ENCODE measurements at regions not wholly inside any gene's neighbourhood (a gene's known extent, or its start where the extent isn't known, plus 50 kb on each side); places are given as distances from the start of the nearest gene placed in this dataset.
"Not testable (repeated sequence)": the region's sequence is repeated elsewhere in the genome, so short reads cannot be mapped to it uniquely, and the experiment has no call there.

GRCh38 chr5:116731432-116731831, 156.8 kb upstream of the SEMA6A start:
- H3K9me3 ChIP-seq: no peaks in the 10 kb centered on the region
- no peak overlapping the region for H3K4me3 ChIP-seq
- H3K4me1 ChIP-seq: no peaks in the 10 kb centered on the region
- no peak for DNase-seq
- no peaks in the 10 kb centered on the region for H3K36me3 ChIP-seq
- no peak for TF ChIP-seq POLR2AphosphoS5 (IDR thresholded peaks at IDR 0.05)
- TF ChIP-seq POLR2A (IDR thresholded peaks at IDR 0.05): no peak
- TF ChIP-seq CTCF (IDR thresholded peaks at IDR 0.05 in 8 of 11, conservative IDR thresholded peaks at IDR 0.05 in 3 of 11): no peak
- intact Hi-C loops (cut with DNase I; ENCODE audit: low total_unique reads): no loop called here
- no peak overlapping the region for H3K27ac ChIP-seq
- WGBS, 5 donors: 82 to 89% (median 84%) methylated on average over 2 of the region's 2 CpGs
- H3K27me3 ChIP-seq (replicated peaks in 1 of 7): peaks cover 0 to 5% (median 0%) of the 10 kb centered on the region in 7 donors

GRCh38 chr5:116730706-116731105, 156.1 kb upstream of the SEMA6A start:
- no peaks in the 10 kb centered on the region for H3K9me3 ChIP-seq
- H3K27me3 ChIP-seq (replicated peaks in 1 of 7): peaks cover 0 to 5% (median 0%) of the 10 kb centered on the region in 7 donors
- WGBS, 5 donors: 84 to 89% (median 87%) methylated on average over 5 of the region's 5 CpGs
- H3K4me1 ChIP-seq: no peaks in the 10 kb centered on the region
- H3K27ac ChIP-seq: no peak overlapping the region
- H3K36me3 ChIP-seq: no peaks in the 10 kb centered on the region
- intact Hi-C loops (cut with DNase I; ENCODE audit: low total_unique reads): no loop called here
- DNase-seq: no peak
- H3K4me3 ChIP-seq: no peak overlapping the region
- TF ChIP-seq POLR2AphosphoS5 (IDR thresholded peaks at IDR 0.05): no peak
- TF ChIP-seq CTCF (IDR thresholded peaks at IDR 0.05 in 8 of 11, conservative IDR thresholded peaks at IDR 0.05 in 3 of 11): no peak
- no peak for TF ChIP-seq POLR2A (IDR thresholded peaks at IDR 0.05)

- Histone ChIP-seq H3K27ac (no peak overlapping the region), H3K4me1 (no peaks in the 10 kb centered on the region), H3K36me3 (no peaks in the 10 kb centered on the region), H3K4me3 (no peak overlapping the region), H3K27me3 (replicated peaks in 1 of 7) (peaks cover 0 to 5% (median 0%) of the 10 kb centered on the region in 7 donors), H3K9me3 (no peaks in the 10 kb centered on the region)
- DNase-seq: no peak
- intact Hi-C loops (cut with DNase I; ENCODE audit: low total_unique reads): no loop called here
- 80 to 96% (median 94%) methylated on average over 1 of the region's 1 CpG for WGBS, 5 donors
- no peak for TF ChIP-seq POLR2A (IDR thresholded peaks at IDR 0.05)
- TF ChIP-seq CTCF (IDR thresholded peaks at IDR 0.05 in 8 of 11, conservative IDR thresholded peaks at IDR 0.05 in 3 of 11): no peak
- no peak for TF ChIP-seq POLR2AphosphoS5 (IDR thresholded peaks at IDR 0.05)
Measured at GRCh38 chr5:116730185-116730584, 155.6 kb upstream of the SEMA6A start.

- H3K4me1 ChIP-seq: no peaks in the 10 kb centered on the region
- H3K27ac ChIP-seq: no peak overlapping the region
- TF ChIP-seq CTCF (IDR thresholded peaks at IDR 0.05 in 8 of 11, conservative IDR thresholded peaks at IDR 0.05 in 3 of 11) (no peak), POLR2AphosphoS5 (IDR thresholded peaks at IDR 0.05) (no peak), POLR2A (IDR thresholded peaks at IDR 0.05) (no peak)
- intact Hi-C loops (cut with DNase I; ENCODE audit: low total_unique reads): no loop called here
- H3K27me3 ChIP-seq (replicated peaks in 1 of 7): peaks cover 0 to 5% (median 0%) of the 10 kb centered on the region in 7 donors
- no peak for DNase-seq
- no peaks in the 10 kb centered on the region for H3K9me3 ChIP-seq
- H3K36me3 ChIP-seq: no peaks in the 10 kb centered on the region
- 93 to 96% (median 95%) methylated on average over 2 of the region's 2 CpGs for whole genome bisulfite sequencing, 5 donors
- H3K4me3 ChIP-seq: no peak overlapping the region
Measured at GRCh38 chr5:116727248-116727647, 152.6 kb upstream of the SEMA6A start.

- H3K4me3 ChIP-seq; H3K4me1 ChIP-seq; H3K36me3 ChIP-seq; H3K27me3 ChIP-seq (replicated peaks in 1 of 7); H3K27ac ChIP-seq; DNase-seq; intact Hi-C loops (cut with DNase I; ENCODE audit: low total_unique reads); H3K9me3 ChIP-seq: not testable (repeated sequence)
- WGBS, 5 donors: 85 to 100% (median 92%) methylated on average over 2 of the region's 2 CpGs
Measured at GRCh38 chr5:116726180-116726579, 151.6 kb upstream of the SEMA6A start.

Data from spleen (tissue), 11 donors.